Fibroblast of peridontal ligament (primary cell): ENCODE measurements at regions not wholly inside any gene's neighbourhood (a gene's known extent, or its start where the extent isn't known, plus 50 kb on each side); places are given as distances from the start of the nearest gene placed in this dataset.

Source experiments
- DNase-seq: peaks from one replicate; pipeline ENCODE4 v3.0.0-alpha.2; 2010; ENCODE audit errors: extremely low read depth

GRCh38 chr18:25962919-25963318 is 127.5 kb downstream of the SS18 start:
- DNase-seq, result no peak

GRCh38 chr18:25962176-25962575 is 128.2 kb downstream of the SS18 start:
- DNase-seq, result no peak

- DNase-seq, result no peak
These were observed 133.4 kb downstream of the SS18 start for GRCh38 chr18:25957017-25957416.

GRCh38 chr18:25953111-25953510 is 137.3 kb downstream of the SS18 start:
- DNase-seq, result no peak

- no peak for DNase-seq
These were observed 140.1 kb downstream of the SS18 start for GRCh38 chr18:25950321-25950720.

- no peak for DNase-seq
These were observed 143.9 kb downstream of the SS18 start for GRCh38 chr18:25946540-25946939.

- DNase-seq, result no peak
These were observed 155.1 kb downstream of the SS18 start for GRCh38 chr18:25935356-25935755.

- DNase-seq, result no peak
These were observed 159.3 kb downstream of the SS18 start for GRCh38 chr18:25931126-25931525.

GRCh38 chr18:25929787-25930186 is 160.6 kb downstream of the SS18 start:
- DNase-seq, result no peak

GRCh38 chr18:25927830-25928229 is 162.6 kb downstream of the SS18 start:
- DNase-seq, result no peak

GRCh38 chr18:25923193-25923592 is 167.2 kb downstream of the SS18 start:
- no peak for DNase-seq

GRCh38 chr18:25921677-25922421 is 168.6 kb downstream of the SS18 start:
- peak; percentile 6 for DNase-seq

GRCh38 chr18:25915907-25916306 is 174.5 kb downstream of the SS18 start:
- no peak for DNase-seq

- DNase-seq, result no peak
These were observed 191.4 kb downstream of the SS18 start for GRCh38 chr18:25898965-25899364.

- DNase-seq, result no peak
These were observed 193.5 kb downstream of the SS18 start for GRCh38 chr18:25896956-25897355.

GRCh38 chr18:25896178-25896780 is 194.1 kb downstream of the SS18 start:
- peak; percentile 62 for DNase-seq

- no peak for DNase-seq
These were observed 194.9 kb downstream of the SS18 start for GRCh38 chr18:25895518-25895917.

GRCh38 chr18:25886283-25886682 is 204.1 kb downstream of the SS18 start:
- no peak for DNase-seq

- DNase-seq, result no peak
These were observed 207.3 kb downstream of the SS18 start for GRCh38 chr18:25883091-25883490.

GRCh38 chr18:25881149-25881548 is 209.3 kb downstream of the SS18 start:
- DNase-seq, result no peak

GRCh38 chr18:25880441-25880840 is 210.0 kb downstream of the SS18 start:
- no peak for DNase-seq

GRCh38 chr18:25876330-25876948 is 214.0 kb downstream of the SS18 start:
- no peak for DNase-seq

- DNase-seq, result no peak
These were observed 214.7 kb downstream of the SS18 start for GRCh38 chr18:25875551-25876240.
